NCI-H2107 treated with DMSO at 0.1 percent for 48 hours (cell line): ENCODE measurements at regions not wholly inside any gene's neighbourhood (a gene's known extent, or its start where the extent isn't known, plus 50 kb on each side); places are given as distances from the start of the nearest gene placed in this dataset.

Experiments
- DNase-seq: peaks from one replicate; lab custom pipeline; 2025; ENCODE audit not compliant: unreplicated experiment; lab: John Stamatoyannopoulos, UW

DNA sequence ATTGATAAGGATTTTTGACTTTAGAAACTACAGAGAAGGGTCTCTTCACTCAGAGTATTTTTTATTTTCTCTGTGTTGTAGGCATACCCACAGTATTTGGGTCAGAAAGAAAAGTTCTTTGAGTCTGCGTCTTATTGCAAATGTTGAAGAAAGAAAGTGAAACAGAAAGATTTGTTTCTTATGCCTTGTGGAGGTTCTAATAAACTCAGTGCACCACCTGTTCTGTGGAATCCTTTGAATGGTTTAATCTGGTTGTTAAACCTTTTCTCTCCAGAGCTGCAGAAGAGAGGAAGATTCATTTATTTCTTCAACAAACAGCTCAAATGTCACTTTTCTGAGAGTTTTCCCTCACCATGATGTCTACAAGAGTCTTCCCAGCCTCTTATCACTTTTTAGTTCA is 146.6 kb upstream of the PLEKHG7 start:
- DNase-seq: no peak

DNA sequence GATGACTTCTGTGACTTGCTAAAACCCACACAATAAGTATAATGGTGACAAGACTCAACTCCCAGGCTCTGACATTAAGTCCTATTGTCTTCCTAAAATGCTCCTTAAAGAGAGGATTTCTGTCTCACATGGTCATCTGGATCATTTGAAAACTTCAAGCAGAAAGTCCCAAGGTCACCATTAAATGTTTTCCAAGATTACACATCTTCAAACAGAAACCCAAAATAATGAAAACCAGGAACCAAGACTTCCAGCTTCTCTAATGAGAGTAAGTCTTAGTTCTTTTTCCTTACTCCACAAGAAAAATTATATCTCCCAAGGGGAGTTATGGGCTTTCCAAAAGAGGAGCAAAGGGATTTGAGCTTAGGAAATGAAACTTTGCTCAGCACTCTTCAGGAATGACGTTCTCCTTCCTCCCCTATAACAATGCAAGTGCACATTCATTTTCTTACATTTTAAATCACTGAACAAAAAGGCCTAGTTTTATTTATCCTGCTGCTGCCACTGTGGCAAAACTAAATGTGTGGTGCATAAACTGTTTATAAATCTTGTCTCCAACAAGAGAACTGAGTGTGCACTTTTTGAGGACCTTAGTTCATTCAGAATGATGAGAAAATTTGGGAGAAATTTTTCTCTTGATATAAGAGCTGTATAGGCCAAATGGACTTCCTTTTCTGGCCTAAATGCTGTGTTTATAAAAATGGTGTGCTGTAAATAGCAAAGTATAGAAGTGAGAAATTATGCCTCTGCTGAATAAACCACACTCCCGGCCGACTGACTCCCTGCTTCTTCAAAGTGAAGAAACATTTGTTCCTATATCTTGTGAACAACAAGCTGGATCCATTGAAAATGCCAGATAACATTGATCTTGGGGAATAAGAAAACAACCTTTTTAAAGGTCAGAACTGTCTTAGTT is 148.4 kb upstream of the PLEKHG7 start:
- DNase-seq: no peak

GRCh38 chr12:92553389-92553788 is 149.4 kb upstream of the PLEKHG7 start:
- no peak for DNase-seq

GRCh38 chr12:92552412-92553108 is 150.2 kb upstream of the PLEKHG7 start:
- DNase-seq: no peak

DNA sequence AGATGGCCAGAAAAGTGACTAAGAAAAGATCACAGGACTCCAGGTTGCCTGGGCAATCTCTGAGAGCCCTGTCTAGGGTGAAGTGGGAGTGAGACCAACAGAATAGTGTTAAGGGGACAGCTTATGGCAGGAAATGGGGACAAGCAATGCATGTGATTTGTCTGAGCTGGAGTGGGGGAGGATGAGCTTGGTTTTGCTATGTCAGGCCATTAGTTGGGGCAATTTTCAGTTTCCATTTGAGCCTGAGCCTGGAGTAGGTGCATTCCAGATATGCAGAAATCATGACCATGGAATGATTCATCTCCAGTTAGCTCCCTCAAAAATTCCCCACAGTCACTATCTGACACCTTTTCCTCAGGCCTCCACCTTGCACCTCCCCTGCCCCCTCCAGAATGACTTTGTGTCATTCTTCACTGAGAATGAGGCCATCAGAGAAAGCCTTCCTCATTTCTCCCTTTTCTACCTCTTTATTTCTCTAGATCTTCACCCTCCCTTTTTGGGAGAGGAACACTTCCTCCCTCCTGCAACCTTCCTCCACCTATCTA is 150.9 kb upstream of the PLEKHG7 start:
- DNase-seq: no peak

DNA sequence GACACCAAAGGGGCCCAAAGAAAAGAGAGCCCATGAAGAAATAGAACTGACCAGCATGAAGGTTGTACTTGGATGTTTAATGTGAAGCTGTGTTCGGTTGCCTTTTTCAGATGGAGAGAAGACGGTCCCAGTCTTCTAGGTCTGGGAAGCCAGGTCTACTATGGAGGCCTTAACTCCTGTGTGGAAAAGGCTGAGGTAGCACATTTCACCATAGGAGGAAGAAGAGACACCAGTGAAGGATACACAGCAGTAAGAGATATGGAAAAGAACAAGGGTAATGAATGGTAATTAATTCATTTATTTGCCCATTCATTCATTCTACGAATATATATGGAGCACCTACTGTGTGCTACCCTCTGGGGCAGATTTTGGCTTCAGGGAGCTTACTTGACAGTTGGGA is 151.6 kb upstream of the PLEKHG7 start:
- no peak for DNase-seq

GRCh38 chr12:92550661-92551060 is 152.1 kb upstream of the PLEKHG7 start:
- DNase-seq: no peak

DNA sequence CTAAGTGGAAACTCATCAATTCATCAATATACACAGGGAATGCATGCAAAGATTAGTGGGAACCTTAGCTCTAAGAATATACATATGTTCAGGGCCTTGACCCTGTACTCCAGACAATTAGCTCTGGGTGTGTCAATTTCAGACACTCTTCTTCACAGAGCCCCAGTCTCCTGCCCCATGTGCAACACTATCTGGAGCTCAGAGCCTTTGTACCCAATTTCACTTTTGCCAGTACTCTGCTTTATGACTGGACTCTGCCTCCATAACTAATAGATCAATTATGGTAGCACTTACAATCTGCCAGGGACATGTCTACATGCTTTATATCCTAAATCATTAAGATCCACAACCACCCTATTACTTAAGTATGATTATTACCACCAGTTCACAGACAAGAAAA is 152.5 kb upstream of the PLEKHG7 start:
- DNase-seq: no peak

GRCh38 chr12:92549516-92549915 is 153.3 kb upstream of the PLEKHG7 start:
- DNase-seq: no peak

- DNase-seq: no peak
Observed at GRCh38 chr12:92547906-92548305, 154.9 kb upstream of the PLEKHG7 start.

- no peak for DNase-seq
Observed at GRCh38 chr12:92547420-92547819, 155.4 kb upstream of the PLEKHG7 start.

GRCh38 chr12:92546635-92547348 is 156.0 kb upstream of the PLEKHG7 start:
- DNase-seq: no peak

GRCh38 chr12:92546259-92546634 is 156.5 kb upstream of the PLEKHG7 start:
- DNase-seq: no peak

GRCh38 chr12:92544322-92544721 is 158.5 kb upstream of the PLEKHG7 start:
- no peak for DNase-seq

GRCh38 chr12:92543840-92544239 is 158.9 kb upstream of the PLEKHG7 start:
- no peak for DNase-seq

- no peak for DNase-seq
Observed at GRCh38 chr12:92543359-92543758, 159.4 kb upstream of the PLEKHG7 start.

- no peak for DNase-seq
Observed at GRCh38 chr12:92541731-92542130, 161.1 kb upstream of the PLEKHG7 start.

- DNase-seq: no peak
Observed at GRCh38 chr12:92540782-92541423, 161.9 kb upstream of the PLEKHG7 start.

DNA sequence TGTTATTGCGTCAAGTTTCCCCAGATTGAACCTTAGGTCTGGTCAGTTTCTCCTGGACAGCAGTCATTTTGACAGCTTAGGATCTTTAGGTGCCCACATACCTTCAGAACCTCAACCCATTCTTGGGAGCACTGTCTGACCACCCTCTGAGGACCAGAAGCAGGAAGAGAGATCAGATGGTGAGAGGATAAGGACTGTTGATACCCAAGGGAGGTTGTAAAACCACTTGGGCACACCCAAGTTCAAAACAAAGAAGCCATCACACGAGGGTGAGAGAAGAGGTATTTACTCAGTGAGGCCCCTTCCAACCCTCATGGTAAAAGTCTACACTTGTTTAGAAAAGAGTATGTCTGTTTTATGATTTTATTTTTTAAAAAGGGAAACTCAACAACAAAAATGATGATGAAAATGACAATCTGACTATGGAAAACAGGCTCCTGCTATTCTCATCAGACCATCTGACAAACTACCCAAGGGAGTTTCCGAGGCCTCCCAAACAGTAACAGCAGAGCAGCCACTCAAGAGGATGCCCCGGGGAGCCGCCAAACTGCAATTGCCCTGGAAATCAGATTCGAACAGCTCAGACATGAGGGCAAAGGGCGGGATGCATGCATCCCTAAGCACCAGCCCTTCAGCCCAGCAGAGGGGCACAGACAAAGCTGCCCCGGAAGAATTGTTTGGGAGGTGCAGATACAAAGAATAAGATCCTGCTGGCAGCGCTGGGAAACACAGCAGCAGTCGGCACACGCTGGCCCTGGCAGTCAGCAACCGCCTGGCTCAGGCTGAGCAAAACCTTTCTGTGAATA is 162.6 kb upstream of the PLEKHG7 start:
- peak; percentile 86 for DNase-seq

DNA sequence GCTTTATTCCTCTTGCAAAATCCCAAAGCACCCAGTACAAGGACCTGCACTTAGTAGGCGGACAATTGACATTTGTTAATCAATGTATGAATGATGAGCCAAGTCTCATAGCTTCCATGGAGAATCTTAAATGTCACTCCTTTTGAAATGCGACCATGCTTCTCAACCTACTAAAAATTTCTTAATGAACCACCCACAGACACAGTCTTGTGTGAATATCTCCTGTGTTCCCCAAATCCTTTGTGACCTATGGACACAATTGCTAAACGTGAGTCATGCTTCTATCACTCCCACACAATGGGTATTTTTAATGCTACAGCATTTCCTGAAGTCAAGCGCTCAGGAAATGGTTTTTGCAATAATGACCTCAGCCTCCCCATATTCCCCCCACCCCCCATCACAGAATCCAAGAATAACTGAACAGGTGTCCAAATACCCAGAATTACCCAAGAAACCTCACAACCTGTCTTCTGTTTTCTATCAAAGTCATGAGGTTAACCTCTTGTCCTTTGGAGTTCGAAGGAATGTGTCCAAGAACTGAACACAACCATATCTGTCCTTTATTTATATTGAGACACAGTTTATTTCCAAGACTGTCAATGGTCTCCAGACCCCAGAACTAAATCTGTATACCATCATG is 163.6 kb upstream of the PLEKHG7 start:
- DNase-seq: no peak
